IMR-90 (cell line): ENCODE measurements at regions not wholly inside any gene's neighbourhood (a gene's known extent, or its start where the extent isn't known, plus 50 kb on each side); places are given as distances from the start of the nearest gene placed in this dataset.

Experiments
- BHLHE40 ChIP-seq: fragments of 150-350 bp; IDR thresholded peaks from 2 replicates; pipeline ENCODE4 v1.6.1; 2016; ENCODE audit warnings: mild to moderate bottlenecking, low read depth, low read length
- CEBPB ChIP-seq: IDR thresholded peaks from 2 replicates; pipeline ENCODE4 v1.6.1; 2012; ENCODE audit warnings: low read depth, low read length, improper control_type of control experiment
- CTCF ChIP-seq: conservative IDR thresholded peaks from 2 replicates; pipeline ENCODE4 v1.5.1; 2012; ENCODE audit warnings: mild to moderate bottlenecking, low read depth, low read length, improper control_type of control experiment
- ELK1 ChIP-seq: fragments of 150-350 bp; IDR thresholded peaks from 2 replicates; pipeline ENCODE4 v1.6.1; 2016; ENCODE audit warnings: low read depth, mild to moderate bottlenecking, low read length, moderate library complexity, borderline replicate concordance
- FOS ChIP-seq: fragments of 150-350 bp; IDR thresholded peaks from 2 replicates; pipeline ENCODE4 v1.6.1; 2016; ENCODE audit warnings: low read depth, low read length
- MAFK ChIP-seq: IDR thresholded peaks from 2 replicates; pipeline ENCODE4 v1.6.1; 2012; ENCODE audit warnings: low read depth, low read length, improper control_type of control experiment
- MXI1 ChIP-seq: IDR thresholded peaks from 2 replicates; pipeline ENCODE4 v1.6.1; 2012; ENCODE audit warnings: low read depth, mild to moderate bottlenecking, low read length, moderate library complexity, borderline replicate concordance
- POLR2A ChIP-seq: IDR thresholded peaks from 2 replicates; pipeline ENCODE4 v1.6.1; 2012; ENCODE audit warnings: mild to moderate bottlenecking, low read depth, low read length
- RAD21 ChIP-seq: IDR thresholded peaks from 2 replicates; pipeline ENCODE4 v1.6.1; 2012; ENCODE audit warnings: low read length, improper control_type of control experiment
- RCOR1 ChIP-seq: IDR thresholded peaks from 2 replicates; pipeline ENCODE4 v1.6.1; 2012; ENCODE audit warnings: mild to moderate bottlenecking, low read length, improper control_type of control experiment; ENCODE audit not compliant: insufficient replicate concordance
- SMC3 ChIP-seq: fragments of 150-350 bp; IDR thresholded peaks from 2 replicates; pipeline ENCODE4 v1.6.1; 2016; ENCODE audit warnings: low read depth, mild to moderate bottlenecking, antibody characterized with exemption, low read length, moderate library complexity
- USF2 ChIP-seq: fragments of 150-350 bp; IDR thresholded peaks from 2 replicates; pipeline ENCODE4 v1.6.1; 2017; ENCODE audit warnings: mild to moderate bottlenecking, antibody characterized with exemption, low read length, low read depth

- no peak for TF ChIP-seq CTCF
- TF ChIP-seq POLR2A, result no peak
- no peak for TF ChIP-seq SMC3
- no peak for TF ChIP-seq RAD21
- TF ChIP-seq USF2, result no peak
- TF ChIP-seq RCOR1, result no peak
- TF ChIP-seq MXI1, result no peak
- TF ChIP-seq MAFK, result no peak
- TF ChIP-seq ELK1, result no peak
- TF ChIP-seq BHLHE40, result no peak
- TF ChIP-seq CEBPB, result no peak
- no peak for TF ChIP-seq FOS
Observed at GRCh38 chr1:226487921-226488320, 60.6 kb upstream of the STUM start.
